Prostate gland (tissue), 2 donors: ENCODE measurements at regions not wholly inside any gene's neighbourhood (a gene's known extent, or its start where the extent isn't known, plus 50 kb on each side); places are given as distances from the start of the nearest gene placed in this dataset.
"Not testable (repeated sequence)": the region's sequence is repeated elsewhere in the genome, so short reads cannot be mapped to it uniquely, and the experiment has no call there.

Source experiments
- DNase-seq: peaks from one replicate; pipeline ENCODE4 v3.0.0-alpha.2; 2019; ENCODE audit warnings: low spot score
- H3K27ac ChIP-seq, 2 donors: fragments of 200-600 bp; sonication (generic); 2 replicates each; pipeline ENCODE4 v1.5.1; 2017 to 2019
- H3K27me3 ChIP-seq: fragments of 200-600 bp; sonication (generic); replicated peaks from 2 replicates; pipeline ENCODE4 v1.5.1; 2019; ENCODE audit not compliant: insufficient read depth
- H3K36me3 ChIP-seq, 2 donors: fragments of 200-600 bp; sonication (generic); 1 replicate in 1 of 2; 2 replicates in 1 of 2; pipeline versions ENCODE4 v1.5.1 to v1.8.1; 2017 to 2019
- H3K4me1 ChIP-seq: fragments of 200-600 bp; sonication (generic); replicated peaks from 2 replicates; pipeline ENCODE4 v1.5.1; 2019
- H3K4me3 ChIP-seq, 2 donors: fragments of 200-600 bp; sonication (generic); 2 replicates each; pipeline ENCODE4 v1.5.1; 2017 to 2019
- H3K9me3 ChIP-seq: fragments of 200-600 bp; sonication (generic); 2 replicates; pipeline ENCODE4 v1.5.1; 2017
- CTCF ChIP-seq, 4 experiments: fragments of 200-600 bp in 2 of 4; fragments of 450-650 bp in 2 of 4; sonication (generic) in 2 of 4; IDR thresholded peaks; 1 replicate in 3 of 4; 2 replicates in 1 of 4; pipeline ENCODE4 v1.5.1; 2016 to 2019; ENCODE audit warnings: antibody characterized with exemption in 4 of 4, mild to moderate bottlenecking in 2 of 4, moderate library complexity in 2 of 4
- POLR2A ChIP-seq: fragments of 450-650 bp; IDR thresholded peaks from one replicate; pipeline ENCODE4 v1.6.1; 2016; ENCODE audit warnings: antibody characterized with exemption, mild to moderate bottlenecking
- POLR2AphosphoS5 ChIP-seq: sonication (generic); formaldehyde crosslinking; IDR thresholded peaks from one replicate; pipeline ENCODE4 v1.6.1; 2017; ENCODE audit warnings: antibody characterized with exemption
- WGBS: methylation state at CpG from one replicate; pipeline ENCODE4 v1.1.5; 2018; 5-methylcytosine and 5-hydroxymethylcytosine counted together
- intact Hi-C: fragments of 100-400 bp; cut with DNase I; formaldehyde crosslinking; loops from one replicate; pipeline ENCODE4 v1.14.2; 2022

GRCh38 chr2:145747715-145748114 lies 1227.8 kb upstream of the ZEB2 start:
- H3K36me3 ChIP-seq: no peaks in the 10 kb centered on the region
- H3K4me1 ChIP-seq: peaks cover 3% of the 10 kb centered on the region
- H3K9me3 ChIP-seq: no peaks in the 10 kb centered on the region
- H3K27ac ChIP-seq: no peak overlapping the region
- H3K4me3 ChIP-seq: no peak overlapping the region
- TF ChIP-seq POLR2AphosphoS5 (no peak), CTCF (IDR thresholded peaks at IDR 0.05) (no peak), POLR2A (no peak)
- intact Hi-C loops: no loop called here
- WGBS: 97% methylated on average over 5 of the region's 5 CpGs
- no peak for DNase-seq
- H3K27me3 ChIP-seq: no peaks in the 10 kb centered on the region

- DNase-seq, H3K9me3 ChIP-seq, H3K27ac ChIP-seq, H3K4me3 ChIP-seq, H3K4me1 ChIP-seq, H3K36me3 ChIP-seq, H3K27me3 ChIP-seq, intact Hi-C loops: not testable (repeated sequence)
- WGBS: 93% methylated on average over 4 of the region's 4 CpGs
Observed at GRCh38 chr2:145745387-145745721, 1225.4 kb upstream of the ZEB2 start.

GRCh38 chr2:145744541-145745386 lies 1224.8 kb upstream of the ZEB2 start:
- no peaks in the 10 kb centered on the region for H3K27me3 ChIP-seq
- no peak overlapping the region for H3K27ac ChIP-seq
- WGBS: 78% methylated on average over 4 of the region's 4 CpGs
- H3K4me1 ChIP-seq: no peaks in the 10 kb centered on the region
- TF ChIP-seq CTCF (IDR thresholded peaks at IDR 0.05): no peak
- no peak for TF ChIP-seq POLR2A
- no peak for TF ChIP-seq POLR2AphosphoS5
- no peak for DNase-seq
- intact Hi-C loops: no loop called here
- H3K9me3 ChIP-seq: no peaks in the 10 kb centered on the region
- no peak overlapping the region for H3K4me3 ChIP-seq
- H3K36me3 ChIP-seq: no peaks in the 10 kb centered on the region

GRCh38 chr2:145743011-145743410 lies 1223.1 kb upstream of the ZEB2 start:
- intact Hi-C loops: no loop called here
- Histone ChIP-seq H3K27ac (no peak overlapping the region), H3K36me3 (no peaks in the 10 kb centered on the region), H3K4me1 (no peaks in the 10 kb centered on the region), H3K4me3 (no peak overlapping the region), H3K27me3 (no peaks in the 10 kb centered on the region), H3K9me3 (no peaks in the 10 kb centered on the region)
- WGBS: 89% methylated on average over 2 of the region's 2 CpGs
- TF ChIP-seq CTCF (IDR thresholded peaks at IDR 0.05): no peak
- no peak for TF ChIP-seq POLR2AphosphoS5
- no peak for TF ChIP-seq POLR2A
- no peak for DNase-seq

GRCh38 chr2:145741636-145742035 lies 1221.7 kb upstream of the ZEB2 start:
- Histone ChIP-seq H3K27ac (no peak overlapping the region), H3K4me3 (no peak overlapping the region), H3K4me1 (no peaks in the 10 kb centered on the region), H3K27me3 (no peaks in the 10 kb centered on the region), H3K9me3 (no peaks in the 10 kb centered on the region), H3K36me3 (no peaks in the 10 kb centered on the region)
- intact Hi-C loops: no loop called here
- TF ChIP-seq CTCF (IDR thresholded peaks at IDR 0.05) (no peak), POLR2A (no peak), POLR2AphosphoS5 (no peak)
- DNase-seq: no peak
- 89% methylated on average over 1 of the region's 1 CpG for WGBS
